ENCODE measurements at regions not wholly inside any gene's neighbourhood (a gene's known extent, or its start where the extent isn't known, plus 50 kb on each side); places are given as distances from the start of the nearest gene placed in this dataset.

GRCh38 chr18:10367836-10368235, 86.6 kb upstream of the APCDD1 start (continued):
- TF ChIP-seq REST (IDR thresholded peaks at IDR 0.05; ENCODE audit: unreplicated experiment) (no peak), ETS1 (IDR thresholded peaks at IDR 0.05) (no peak), NANOG (IDR thresholded peaks at IDR 0.05; ENCODE audit: borderline replicate concordance) (no peak), POLR2AphosphoS5 (IDR thresholded peaks at IDR 0.05; ENCODE audit: low read depth) (no peak), JUNB (IDR thresholded peaks at IDR 0.05; ENCODE audit: unreplicated experiment) (no peak), EZH2 (IDR thresholded peaks at IDR 0.05; ENCODE audit: low read depth, unreplicated experiment) (no peak), CREB1 (CRISPR knock-in tag; IDR thresholded peaks at IDR 0.05; ENCODE audit: low read depth) (no peak)
- TF ChIP-seq, protein P1, sequence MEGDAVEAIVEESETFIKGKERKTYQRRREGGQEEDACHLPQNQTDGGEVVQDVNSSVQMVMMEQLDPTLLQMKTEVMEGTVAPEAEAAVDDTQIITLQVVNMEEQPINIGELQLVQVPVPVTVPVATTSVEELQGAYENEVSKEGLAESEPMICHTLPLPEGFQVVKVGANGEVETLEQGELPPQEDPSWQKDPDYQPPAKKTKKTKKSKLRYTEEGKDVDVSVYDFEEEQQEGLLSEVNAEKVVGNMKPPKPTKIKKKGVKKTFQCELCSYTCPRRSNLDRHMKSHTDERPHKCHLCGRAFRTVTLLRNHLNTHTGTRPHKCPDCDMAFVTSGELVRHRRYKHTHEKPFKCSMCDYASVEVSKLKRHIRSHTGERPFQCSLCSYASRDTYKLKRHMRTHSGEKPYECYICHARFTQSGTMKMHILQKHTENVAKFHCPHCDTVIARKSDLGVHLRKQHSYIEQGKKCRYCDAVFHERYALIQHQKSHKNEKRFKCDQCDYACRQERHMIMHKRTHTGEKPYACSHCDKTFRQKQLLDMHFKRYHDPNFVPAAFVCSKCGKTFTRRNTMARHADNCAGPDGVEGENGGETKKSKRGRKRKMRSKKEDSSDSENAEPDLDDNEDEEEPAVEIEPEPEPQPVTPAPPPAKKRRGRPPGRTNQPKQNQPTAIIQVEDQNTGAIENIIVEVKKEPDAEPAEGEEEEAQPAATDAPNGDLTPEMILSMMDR (conservative IDR thresholded peaks at IDR 0.05; ENCODE audit: low read depth in 2 of 2): no peak

DNA sequence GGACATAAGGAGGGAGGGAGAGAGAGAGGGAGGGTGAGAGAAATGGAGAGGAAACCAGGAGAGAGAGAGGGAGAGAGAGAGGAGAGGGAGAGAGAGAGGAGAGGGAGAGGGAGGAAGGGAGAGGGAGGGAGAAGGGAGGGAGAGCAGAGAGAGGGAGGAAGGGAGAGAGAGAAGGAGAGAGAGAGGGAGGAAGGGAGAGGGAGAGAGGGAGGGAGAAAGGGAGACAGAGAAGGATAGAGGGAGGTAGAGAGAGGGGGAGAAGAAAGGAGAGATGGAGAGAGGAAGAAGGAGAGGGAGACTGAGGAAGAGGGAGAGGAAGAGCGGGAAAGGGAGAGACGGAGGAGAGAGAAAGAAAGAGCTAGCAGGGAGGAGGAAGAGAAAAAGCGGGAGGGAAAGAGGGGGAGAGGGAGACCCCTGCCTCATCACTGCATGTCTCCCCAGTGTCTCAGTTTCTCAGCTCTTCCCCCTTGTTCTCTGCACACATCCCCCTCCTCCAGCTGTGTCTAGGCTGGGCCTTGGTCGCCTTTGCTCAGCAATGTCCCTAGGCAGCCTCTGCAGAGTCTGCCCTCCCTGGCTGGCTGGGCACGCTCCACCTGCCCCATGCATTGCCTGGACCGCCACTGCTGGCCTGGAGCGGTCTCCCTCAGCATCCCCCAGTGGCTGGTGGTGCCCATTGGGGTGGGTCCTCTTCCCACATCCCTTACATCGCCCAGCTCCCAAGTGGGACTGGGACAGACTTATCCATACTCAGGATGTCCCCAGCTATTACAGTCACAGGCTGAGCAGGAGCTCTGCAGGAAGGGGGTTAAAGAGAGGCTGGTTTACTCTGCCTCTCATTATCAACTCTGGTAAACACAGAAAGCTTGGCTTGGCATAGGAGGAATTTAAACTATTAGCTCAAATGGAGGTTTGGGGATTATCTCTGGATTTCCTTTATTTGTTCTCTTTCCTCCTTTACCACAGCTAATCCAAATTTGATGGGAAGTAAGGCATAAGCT, 85.7 kb upstream of the APCDD1 start:
- Histone ChIP-seq H3F3A (replicated peaks; ENCODE audit: low read depth) (no peaks in the 10 kb centered on the region), H3K4me1 (ENCODE audit: insufficient read depth) (no peaks in the 10 kb centered on the region; the same call in 1 of the 2 replicates), H3K27ac (ENCODE audit: low read depth) (no peak overlapping the region), H3K36me3 (ENCODE audit: insufficient read depth) (no peaks in the 10 kb centered on the region), H4K20me1 (replicated peaks; ENCODE audit: insufficient read depth) (no peaks in the 10 kb centered on the region), H3K4me2 (no peak overlapping the region), H3K9me2 (ENCODE audit: insufficient read depth) (no peaks in the 10 kb centered on the region), H3K79me2 (replicated peaks; ENCODE audit: insufficient read depth) (no peaks in the 10 kb centered on the region), H3K27me3 (ENCODE audit: insufficient read depth) (no peaks in the 10 kb centered on the region), H3K4me3 (no peak overlapping the region), H2AFZ (peak overlapping the region; percentile 24; the same call in 1 of the 2 replicates)
- 0 out of 3 replicates have a peak, but pooled peaks cover under 1% of the 10 kb centered on the region for H3K36me3 Mint-ChIP-seq (ENCODE audit: low read depth)
- ATAC-seq: no peak; the same call in 2 of the 3 replicates
- H3K27ac Mint-ChIP-seq: no peak overlapping the region; the same call in 1 of the 2 replicates
- DNase-seq (ENCODE audit: low spot score): no peak
- peaks cover 9% of the 10 kb centered on the region for H3K4me1 Mint-ChIP-seq
- H3K27me3 Mint-ChIP-seq (ENCODE audit: insufficient read depth, low read depth, poor library complexity): no peaks in the 10 kb centered on the region
- H3K4me3 Mint-ChIP-seq: no peak overlapping the region
- H3K9me3 Mint-ChIP-seq: peaks cover 10% of the 10 kb centered on the region
- TF ChIP-seq EZH2 (IDR thresholded peaks at IDR 0.05; ENCODE audit: low read depth, unreplicated experiment) (no peak), POLR2AphosphoS5 (IDR thresholded peaks at IDR 0.05; ENCODE audit: low read depth) (no peak), REST (IDR thresholded peaks at IDR 0.05; ENCODE audit: unreplicated experiment) (no peak), ZNF331 (CRISPR knock-in tag; IDR thresholded peaks at IDR 0.05; ENCODE audit: low read depth) (no peak), ZNF114 (CRISPR knock-in tag; IDR thresholded peaks at IDR 0.05) (no peak), JUNB (IDR thresholded peaks at IDR 0.05; ENCODE audit: unreplicated experiment) (no peak), ETS1 (IDR thresholded peaks at IDR 0.05) (no peak)
- TF ChIP-seq, protein P1 (conservative IDR thresholded peaks at IDR 0.05; ENCODE audit: low read depth in 2 of 2): no peak
